ENCODE measurements at regions not wholly inside any gene's neighbourhood (a gene's known extent, or its start where the extent isn't known, plus 50 kb on each side); places are given as distances from the start of the nearest gene placed in this dataset.

- Mint-ChIP-seq H3K36me3 (ENCODE audit: unreplicated experiment) (peaks cover 3% of the 10 kb centered on the region), H3K4me1 (ENCODE audit: unreplicated experiment) (no peaks in the 10 kb centered on the region), H3K27ac (ENCODE audit: unreplicated experiment) (no peak overlapping the region)
Observed at GRCh38 chr10:3364768-3365480, 192.3 kb upstream of the PITRM1 start.

GRCh38 chr10:3363311-3364045 is 190.9 kb upstream of the PITRM1 start:
- Mint-ChIP-seq H3K4me3 (ENCODE audit: unreplicated experiment) (no peak overlapping the region), H3K9me3 (ENCODE audit: unreplicated experiment) (peaks cover 17% of the 10 kb centered on the region), H3K4me1 (ENCODE audit: unreplicated experiment) (no peaks in the 10 kb centered on the region), H3K27ac (ENCODE audit: unreplicated experiment) (no peak overlapping the region), H3K27me3 (ENCODE audit: unreplicated experiment) (no peaks in the 10 kb centered on the region), H3K36me3 (ENCODE audit: unreplicated experiment) (peaks cover 3% of the 10 kb centered on the region)
- TF ChIP-seq CTCF (IDR thresholded peaks at IDR 0.05) = no peak
- DNase-seq (ENCODE audit: extremely low spot score, unreplicated experiment) = no peak

More at GRCh38 chr10:3364768-3365480, 192.3 kb upstream of the PITRM1 start:
- TF ChIP-seq CTCF (IDR thresholded peaks at IDR 0.05) = no peak
- DNase-seq (ENCODE audit: extremely low spot score, unreplicated experiment) = no peak
- H3K27me3 Mint-ChIP-seq (ENCODE audit: unreplicated experiment) = no peaks in the 10 kb centered on the region
- H3K4me3 Mint-ChIP-seq (ENCODE audit: unreplicated experiment) = no peak overlapping the region
- H3K9me3 Mint-ChIP-seq (ENCODE audit: unreplicated experiment) = peaks cover 17% of the 10 kb centered on the region

- no peak overlapping the region for H3K27ac Mint-ChIP-seq (ENCODE audit: unreplicated experiment)
- no peak for DNase-seq (ENCODE audit: extremely low spot score, unreplicated experiment)
- no peak for TF ChIP-seq CTCF (IDR thresholded peaks at IDR 0.05)
- no peaks in the 10 kb centered on the region for H3K27me3 Mint-ChIP-seq (ENCODE audit: unreplicated experiment)
- peaks cover 17% of the 10 kb centered on the region for H3K9me3 Mint-ChIP-seq (ENCODE audit: unreplicated experiment)
- no peak overlapping the region for H3K4me3 Mint-ChIP-seq (ENCODE audit: unreplicated experiment)
- no peaks in the 10 kb centered on the region for H3K4me1 Mint-ChIP-seq (ENCODE audit: unreplicated experiment)
- peaks cover 3% of the 10 kb centered on the region for H3K36me3 Mint-ChIP-seq (ENCODE audit: unreplicated experiment)
Observed at GRCh38 chr10:3362394-3362793, 189.8 kb upstream of the PITRM1 start.

- Mint-ChIP-seq H3K9me3 (ENCODE audit: unreplicated experiment) (peaks cover 17% of the 10 kb centered on the region), H3K4me3 (ENCODE audit: unreplicated experiment) (no peak overlapping the region), H3K36me3 (ENCODE audit: unreplicated experiment) (peaks cover 3% of the 10 kb centered on the region), H3K27me3 (ENCODE audit: unreplicated experiment) (no peaks in the 10 kb centered on the region), H3K4me1 (ENCODE audit: unreplicated experiment) (no peaks in the 10 kb centered on the region), H3K27ac (ENCODE audit: unreplicated experiment) (no peak overlapping the region)
- no peak for DNase-seq (ENCODE audit: extremely low spot score, unreplicated experiment)
- TF ChIP-seq CTCF (IDR thresholded peaks at IDR 0.05) = no peak
Observed at GRCh38 chr10:3361640-3362039, 189.1 kb upstream of the PITRM1 start.

- Mint-ChIP-seq H3K27ac (ENCODE audit: unreplicated experiment) (no peak overlapping the region), H3K36me3 (ENCODE audit: unreplicated experiment) (peaks cover 3% of the 10 kb centered on the region), H3K27me3 (ENCODE audit: unreplicated experiment) (no peaks in the 10 kb centered on the region), H3K9me3 (ENCODE audit: unreplicated experiment) (peaks cover 17% of the 10 kb centered on the region), H3K4me3 (ENCODE audit: unreplicated experiment) (no peak overlapping the region), H3K4me1 (ENCODE audit: unreplicated experiment) (no peaks in the 10 kb centered on the region)
- DNase-seq (ENCODE audit: extremely low spot score, unreplicated experiment) = no peak
- no peak for TF ChIP-seq CTCF (IDR thresholded peaks at IDR 0.05)
Observed at GRCh38 chr10:3357737-3358136, 185.2 kb upstream of the PITRM1 start.

Measured in osteocyte (in vitro differentiated cells).